Ishikawa (cell line): ENCODE measurements at regions not wholly inside any gene's neighbourhood (a gene's known extent, or its start where the extent isn't known, plus 50 kb on each side); places are given as distances from the start of the nearest gene placed in this dataset.

Experiments used
- CEBPB ChIP-seq: IDR thresholded peaks from 2 replicates; pipeline ENCODE4 v1.6.1; 2012
- CREB1 ChIP-seq: IDR thresholded peaks from 2 replicates; pipeline ENCODE4 v1.6.1; 2012; ENCODE audit warnings: low read depth
- EGR1 ChIP-seq: IDR thresholded peaks from 2 replicates; pipeline ENCODE4 v1.6.1; 2012
- EP300 ChIP-seq: IDR thresholded peaks from 2 replicates; pipeline ENCODE4 v1.6.1; 2012; ENCODE audit warnings: borderline replicate concordance
- FOXM1 ChIP-seq: IDR thresholded peaks from 2 replicates; pipeline ENCODE4 v1.6.1; 2012; ENCODE audit warnings: low read depth, borderline replicate concordance
- NFIC ChIP-seq: IDR thresholded peaks from 2 replicates; pipeline ENCODE4 v1.6.1; 2012
- RAD21 ChIP-seq: IDR thresholded peaks from 2 replicates; pipeline ENCODE4 v1.6.1; 2012; ENCODE audit warnings: low read depth
- REST ChIP-seq: IDR thresholded peaks from 2 replicates; pipeline ENCODE4 v1.6.1; 2012; ENCODE audit warnings: low read depth, mild to moderate bottlenecking
- TAF1 ChIP-seq: IDR thresholded peaks from 2 replicates; pipeline ENCODE4 v1.6.1; 2012; ENCODE audit warnings: low read depth, mild to moderate bottlenecking
- TCF12 ChIP-seq: IDR thresholded peaks from 2 replicates; pipeline ENCODE4 v1.6.1; 2012; ENCODE audit warnings: low read depth
- TEAD4 ChIP-seq: IDR thresholded peaks from 2 replicates; pipeline ENCODE4 v1.6.1; 2012
- USF1 ChIP-seq: IDR thresholded peaks from 2 replicates; pipeline ENCODE4 v1.6.1; 2012
- YY1 ChIP-seq: IDR thresholded peaks from 2 replicates; pipeline ENCODE4 v1.6.1; 2012; ENCODE audit warnings: low read depth
- ZBTB7A ChIP-seq: IDR thresholded peaks from 2 replicates; pipeline ENCODE4 v1.6.1; 2012; ENCODE audit warnings: low read depth
- TF ChIP-seq, protein P1 (sequence below): IDR thresholded peaks from 2 replicates; pipeline ENCODE4 v1.6.1; 2012

DNA sequence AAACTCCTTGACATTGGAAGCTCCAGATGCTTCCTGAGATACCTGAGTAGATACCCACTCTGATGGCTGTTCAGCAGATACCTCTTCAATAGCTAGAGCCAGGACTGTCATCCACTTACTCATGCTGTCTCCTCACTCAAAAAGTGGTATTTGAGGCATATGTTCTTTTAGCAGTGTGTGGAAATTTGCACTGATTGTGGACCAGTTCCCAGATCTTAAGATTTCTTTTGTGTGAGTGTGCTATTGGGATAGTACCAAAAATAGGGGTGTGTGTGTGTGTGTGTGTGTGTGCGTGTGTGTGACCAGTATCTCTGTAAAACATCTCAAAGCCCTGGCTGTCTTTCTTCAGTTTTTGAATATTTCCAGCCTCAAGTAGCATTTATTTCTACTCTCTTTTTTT lies 108.3 kb downstream of the SLITRK5 start:
- no peak for TF ChIP-seq EGR1
- TF ChIP-seq FOXM1: no peak
- no peak for TF ChIP-seq ZBTB7A
- no peak for TF ChIP-seq YY1
- no peak for TF ChIP-seq NFIC
- no peak for TF ChIP-seq TEAD4
- TF ChIP-seq TAF1: no peak

DNA sequence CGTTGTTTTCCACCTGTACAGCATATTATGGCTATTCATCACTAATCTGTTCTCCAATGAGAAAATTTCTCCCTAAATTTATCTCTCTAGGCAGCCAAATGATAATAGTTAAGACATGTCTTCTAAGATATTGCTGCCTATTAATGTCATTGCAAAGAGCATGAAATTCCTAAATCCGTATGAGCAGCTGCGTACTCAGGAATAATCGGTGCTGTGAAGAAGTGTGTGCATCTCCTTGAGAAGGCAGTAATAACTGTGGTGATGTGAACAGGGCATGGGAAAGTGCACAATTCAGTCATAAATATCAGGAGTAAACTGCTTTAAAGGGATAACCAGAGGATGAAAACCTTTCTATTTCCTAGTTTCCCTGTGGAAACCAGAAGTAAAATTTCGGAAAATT lies 112.2 kb downstream of the SLITRK5 start:
- TF ChIP-seq USF1 (no peak), YY1 (no peak), CREB1 (no peak), CEBPB (no peak), TEAD4 (no peak), FOXM1 (no peak), EGR1 (no peak), REST (no peak), NFIC (no peak), EP300 (no peak), ZBTB7A (no peak), TAF1 (no peak), TCF12 (no peak), RAD21 (no peak)

DNA sequence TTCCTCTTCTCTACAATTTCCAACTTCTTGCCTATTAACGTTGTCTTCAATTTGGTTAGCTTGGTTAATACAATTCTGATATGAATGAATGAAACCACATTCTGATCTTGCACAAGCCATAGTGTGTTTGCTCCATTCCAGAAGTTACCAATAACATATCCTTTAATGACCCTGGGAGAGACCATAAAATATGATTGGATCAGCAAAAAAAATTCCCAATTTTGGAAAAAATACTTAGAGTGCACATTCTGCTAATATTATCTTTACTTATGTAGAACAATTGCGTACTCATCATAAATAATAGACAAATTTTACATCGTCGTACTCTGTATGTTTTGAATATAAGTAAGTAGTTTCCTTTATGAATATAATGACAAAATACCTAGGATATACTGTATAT lies 117.2 kb downstream of the SLITRK5 start:
- TF ChIP-seq NFIC: no peak
- TF ChIP-seq TCF12: no peak
- TF ChIP-seq TAF1: no peak
- TF ChIP-seq CEBPB: no peak
- no peak for TF ChIP-seq CREB1
- TF ChIP-seq USF1: no peak
- TF ChIP-seq YY1: no peak
- no peak for TF ChIP-seq EGR1
- TF ChIP-seq REST: no peak
- TF ChIP-seq RAD21: no peak
- no peak for TF ChIP-seq EP300
- TF ChIP-seq ZBTB7A: no peak
- TF ChIP-seq TEAD4: no peak
- TF ChIP-seq, protein P1, sequence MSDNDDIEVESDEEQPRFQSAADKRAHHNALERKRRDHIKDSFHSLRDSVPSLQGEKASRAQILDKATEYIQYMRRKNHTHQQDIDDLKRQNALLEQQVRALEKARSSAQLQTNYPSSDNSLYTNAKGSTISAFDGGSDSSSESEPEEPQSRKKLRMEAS: no peak
- TF ChIP-seq FOXM1: no peak

- TF ChIP-seq NFIC (no peak), CEBPB (no peak), TEAD4 (no peak), RAD21 (no peak), REST (no peak), TCF12 (no peak), TAF1 (no peak), EP300 (no peak)
- TF ChIP-seq, protein P1: no peak
Measured at GRCh38 chr13:87792878-87793277, 121.7 kb downstream of the SLITRK5 start.

DNA sequence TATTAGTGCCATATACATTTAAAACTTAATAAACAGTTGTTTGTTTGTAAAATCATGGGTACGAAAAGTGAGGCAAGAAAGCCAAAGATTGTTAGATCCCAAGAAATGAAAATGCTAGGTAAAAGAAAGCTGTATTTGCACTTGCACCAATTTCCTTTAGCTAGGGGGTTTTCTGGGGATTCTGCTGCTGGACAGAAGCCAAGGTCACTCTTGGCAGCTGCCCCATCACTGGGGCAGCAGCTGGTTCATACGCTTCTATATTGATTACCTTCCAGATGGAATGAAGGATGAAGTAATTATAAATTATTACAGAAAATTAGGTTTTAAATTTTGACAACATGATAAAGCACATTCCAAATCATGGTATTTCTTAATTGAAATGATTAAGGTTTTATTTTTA lies 127.4 kb downstream of the SLITRK5 start:
- no peak for TF ChIP-seq TEAD4
- no peak for TF ChIP-seq ZBTB7A
- TF ChIP-seq EP300: no peak
- TF ChIP-seq TCF12: no peak
- no peak for TF ChIP-seq CEBPB
- no peak for TF ChIP-seq YY1
